HG03354 (cell line): ENCODE measurements at regions not wholly inside any gene's neighbourhood (a gene's known extent, or its start where the extent isn't known, plus 50 kb on each side); places are given as distances from the start of the nearest gene placed in this dataset.

Experiments
- ATAC-seq: cut with Tn5 transposase; IDR thresholded peaks from one replicate; pipeline ENCODE4 v1.9.1; 2021; ENCODE audit warnings: mild to moderate bottlenecking; ENCODE audit not compliant: unreplicated experiment, poor library complexity, severe bottlenecking

DNA sequence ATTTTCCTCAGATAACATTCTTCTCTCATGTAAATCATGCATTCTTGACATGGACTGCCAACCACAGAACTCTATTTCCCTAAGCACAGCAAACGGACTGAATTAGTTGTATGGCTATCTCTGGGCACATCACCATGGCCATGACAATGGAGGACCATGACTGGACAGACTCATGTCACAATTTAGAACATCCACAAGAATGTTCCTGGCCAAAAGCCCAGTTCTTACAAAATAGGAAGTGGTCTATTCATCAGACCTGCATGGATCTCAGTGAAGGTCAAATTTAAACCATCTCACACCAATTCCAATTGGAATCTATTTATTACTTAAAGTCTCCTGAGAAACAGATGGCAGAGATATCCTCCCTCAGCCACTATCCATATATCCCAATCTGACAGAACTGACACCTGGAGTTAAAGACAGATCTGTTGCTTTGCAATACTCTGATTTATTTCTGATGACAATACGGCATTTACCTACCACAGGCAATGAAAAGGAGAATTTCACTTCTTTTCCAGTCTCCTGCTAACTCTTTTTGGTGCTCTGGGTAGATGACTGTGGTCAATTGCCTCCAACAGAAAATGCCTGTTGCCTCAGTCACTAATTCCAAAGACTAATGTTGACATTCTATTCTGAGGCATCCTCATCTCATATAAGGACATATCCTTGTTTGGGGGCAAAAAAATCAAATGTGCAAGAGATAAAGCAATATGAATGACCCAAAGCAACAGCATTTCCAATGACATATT lies 254.8 kb downstream of the HTR7 start:
- no peak for ATAC-seq

DNA sequence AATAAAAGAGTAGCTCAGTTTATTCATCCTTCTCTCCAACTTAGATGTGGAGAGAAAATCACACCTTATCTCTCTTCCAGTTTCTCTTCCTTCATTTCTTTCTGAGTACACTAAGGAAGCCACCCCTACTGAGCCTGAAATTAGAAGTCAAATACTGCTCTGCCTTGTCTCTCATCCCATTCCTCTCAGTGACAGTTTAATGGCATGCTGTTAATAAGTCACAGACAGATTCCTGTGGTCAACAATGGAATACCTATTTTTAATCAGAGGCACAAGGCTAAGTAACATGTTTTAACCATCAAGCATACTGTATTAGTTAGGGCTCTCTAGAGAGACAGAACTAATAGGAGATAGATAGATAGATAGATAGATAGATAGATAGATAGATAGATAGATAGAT lies 253.2 kb downstream of the HTR7 start:
- ATAC-seq = no peak

DNA sequence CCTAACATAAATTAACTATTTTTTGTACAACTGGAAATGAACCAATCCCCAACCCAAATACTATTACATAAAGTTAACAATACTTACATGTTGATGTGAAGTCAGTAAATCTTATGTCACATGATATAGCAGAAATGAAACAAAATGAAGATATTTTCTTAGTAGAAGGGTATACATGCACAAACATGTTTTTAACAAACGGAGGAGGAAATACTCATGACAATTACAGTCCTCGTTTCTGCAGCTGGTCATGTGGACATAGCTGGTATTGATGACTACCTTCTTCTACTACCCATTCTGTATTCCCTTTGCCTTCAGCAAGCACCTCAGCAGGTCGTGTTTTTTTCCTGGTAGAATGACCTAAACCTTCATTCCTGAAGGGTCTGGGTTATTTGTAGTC lies 252.3 kb downstream of the HTR7 start:
- ATAC-seq = no peak

DNA sequence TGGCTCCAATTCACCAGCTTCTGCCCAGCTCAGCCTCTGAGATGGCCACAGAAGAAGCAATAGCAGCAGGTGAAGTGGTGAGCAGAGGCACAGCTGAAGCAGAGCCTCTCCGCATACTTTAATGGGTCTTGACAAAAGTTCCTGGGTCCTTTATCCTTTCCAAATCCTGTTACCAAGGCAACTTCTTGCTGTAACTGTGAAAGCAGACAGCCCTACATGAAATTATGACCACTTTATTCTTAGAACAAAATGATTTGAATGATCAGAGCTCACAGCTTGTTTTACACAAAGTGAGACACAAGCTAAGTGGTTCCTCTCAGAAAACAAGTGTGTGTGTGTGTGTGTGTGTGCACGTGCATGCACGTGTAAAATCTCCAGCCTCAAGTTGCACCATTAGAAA lies 245.6 kb downstream of the HTR7 start:
- no peak for ATAC-seq

DNA sequence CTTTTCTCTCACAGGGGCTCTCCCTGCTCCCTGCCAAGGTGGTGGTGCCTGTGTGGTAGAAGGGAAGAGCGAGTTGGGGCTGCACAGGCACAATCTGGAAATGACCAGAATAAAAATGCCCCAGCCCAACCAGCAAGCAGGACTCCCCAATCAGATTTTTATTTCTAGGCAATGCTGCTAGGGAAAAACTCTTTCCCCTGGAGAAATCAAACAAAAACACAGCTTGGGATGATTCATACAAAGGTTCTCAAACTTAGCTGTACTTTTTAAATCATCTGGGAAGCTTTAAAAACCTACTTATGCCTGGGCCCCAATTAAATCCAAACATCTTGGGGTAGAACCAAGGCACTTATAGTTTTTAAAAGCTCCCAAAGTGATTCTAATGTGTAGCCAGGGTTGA lies 243.2 kb downstream of the HTR7 start:
- ATAC-seq = no peak

DNA sequence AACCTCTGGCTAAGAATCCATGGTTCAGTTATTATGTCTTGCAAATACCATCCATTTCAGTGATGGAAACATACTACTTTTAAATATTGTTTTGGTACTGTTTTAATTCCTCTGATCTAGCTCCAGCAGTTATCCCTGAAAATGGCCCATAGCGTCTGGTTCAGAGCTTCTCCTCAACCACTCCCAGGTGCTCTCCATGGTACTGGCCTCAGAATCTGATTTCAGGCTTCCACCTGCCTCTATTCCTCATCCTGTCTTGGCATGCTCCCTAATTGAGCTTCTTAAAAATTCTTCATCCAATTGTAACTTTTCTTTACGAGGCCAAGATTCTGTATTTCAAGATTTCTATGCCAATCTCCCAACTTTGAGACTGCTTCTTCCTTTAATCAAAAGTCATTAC lies 236.3 kb downstream of the HTR7 start:
- no peak for ATAC-seq

DNA sequence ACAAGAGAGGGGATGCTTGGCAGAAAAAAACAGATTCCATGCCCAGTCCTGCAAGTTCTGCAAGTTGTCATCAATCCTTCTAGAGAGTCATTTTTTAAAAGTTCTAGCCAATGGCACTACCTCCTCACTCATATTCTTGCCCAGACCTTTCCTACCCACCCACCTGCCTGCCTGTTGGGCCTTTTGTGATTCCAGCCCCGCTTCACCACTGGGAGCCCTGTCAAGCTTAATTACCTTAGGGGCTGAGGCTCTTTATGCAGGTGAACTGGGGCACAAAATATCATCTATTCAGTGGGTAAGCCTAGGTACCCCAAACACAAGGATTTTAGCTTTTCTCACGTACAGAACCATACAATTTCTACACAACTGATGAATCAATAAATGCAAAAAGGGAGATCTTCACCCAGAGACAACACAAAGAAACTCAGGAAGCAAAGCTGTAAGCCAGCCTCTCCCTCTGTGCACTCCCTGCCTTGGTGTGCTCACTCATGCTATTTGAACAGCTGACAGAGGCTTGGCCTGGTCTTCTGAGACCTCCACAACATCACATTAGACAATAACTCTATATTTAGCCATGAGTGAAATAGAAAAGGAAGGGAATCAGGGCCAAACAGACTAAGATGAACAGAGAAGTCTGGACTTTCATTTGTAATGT lies 222.6 kb downstream of the HTR7 start:
- no peak for ATAC-seq

DNA sequence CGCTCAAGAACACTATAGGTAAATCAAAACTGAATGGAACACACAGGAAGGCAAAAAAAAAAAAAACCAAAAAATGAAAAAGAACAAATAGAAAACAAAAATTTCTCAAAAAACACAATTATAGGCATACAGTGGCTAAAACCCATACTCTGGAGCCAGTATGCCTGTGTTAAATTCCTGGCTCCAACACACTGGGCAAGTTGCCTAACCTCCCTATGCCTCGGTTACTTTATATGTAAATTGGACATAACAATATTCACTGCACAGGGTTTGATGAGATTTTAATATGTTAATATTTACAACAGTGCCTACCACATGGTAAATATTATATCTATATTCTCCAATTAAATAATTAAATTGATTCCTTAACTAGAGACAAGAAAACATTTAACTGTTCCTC lies 217.1 kb downstream of the HTR7 start:
- ATAC-seq = no peak

DNA sequence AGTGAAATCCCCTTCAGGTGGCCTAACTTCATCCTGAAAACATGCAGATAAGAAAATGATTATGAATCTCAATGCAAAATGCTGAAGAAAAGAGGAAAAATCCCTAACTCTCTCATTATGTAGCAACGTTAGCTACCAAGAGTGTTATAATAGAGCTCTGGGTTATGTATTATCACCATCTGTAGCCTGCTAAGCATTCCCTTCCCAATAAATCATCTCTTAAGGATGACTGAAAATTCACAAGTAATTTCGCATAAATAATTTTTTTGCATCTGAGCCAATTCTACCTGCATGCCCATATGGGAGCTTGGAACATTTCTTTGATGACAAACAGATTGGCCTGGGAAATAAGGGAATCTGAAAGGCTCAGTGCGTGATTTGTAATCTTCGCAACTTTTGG lies 216.1 kb downstream of the HTR7 start:
- ATAC-seq = no peak

DNA sequence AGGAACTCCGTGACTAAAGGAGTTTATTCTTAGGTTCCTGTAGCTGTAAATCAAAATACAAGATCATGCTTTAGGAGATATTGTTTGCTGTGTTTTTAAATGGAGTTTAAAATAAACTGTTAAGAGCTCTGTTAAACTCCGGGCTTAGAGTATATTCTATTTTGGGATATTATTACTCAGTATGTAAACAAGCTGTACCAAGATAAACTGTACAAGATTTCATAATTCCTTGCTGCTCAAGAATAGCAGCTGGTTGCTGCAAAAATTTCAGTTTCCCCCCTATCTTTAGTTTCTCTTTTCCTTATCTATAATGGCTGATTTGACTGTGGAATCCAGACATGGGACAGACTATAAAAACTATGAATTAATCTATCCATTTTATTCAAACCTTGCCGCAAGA lies 215.7 kb downstream of the HTR7 start:
- no peak for ATAC-seq

DNA sequence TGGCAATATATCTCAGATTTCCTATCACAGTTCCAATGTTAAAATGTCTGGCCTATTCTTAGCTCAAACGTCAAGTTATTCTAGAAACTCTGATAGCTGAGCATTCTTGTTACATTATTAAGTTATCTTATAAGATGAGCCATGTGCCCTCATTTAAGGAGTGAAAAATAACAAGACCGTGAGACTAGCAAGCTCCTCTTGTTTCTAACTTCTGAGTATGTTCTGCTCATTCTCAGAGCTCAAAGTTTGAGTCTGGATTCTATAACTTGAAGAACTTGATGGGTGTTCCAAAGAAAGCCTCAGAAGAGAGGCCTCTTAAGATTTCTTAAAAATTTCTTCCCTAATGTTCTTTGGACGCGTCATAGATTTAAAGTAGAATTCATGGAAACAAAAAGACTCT lies 215.2 kb downstream of the HTR7 start:
- ATAC-seq = no peak

DNA sequence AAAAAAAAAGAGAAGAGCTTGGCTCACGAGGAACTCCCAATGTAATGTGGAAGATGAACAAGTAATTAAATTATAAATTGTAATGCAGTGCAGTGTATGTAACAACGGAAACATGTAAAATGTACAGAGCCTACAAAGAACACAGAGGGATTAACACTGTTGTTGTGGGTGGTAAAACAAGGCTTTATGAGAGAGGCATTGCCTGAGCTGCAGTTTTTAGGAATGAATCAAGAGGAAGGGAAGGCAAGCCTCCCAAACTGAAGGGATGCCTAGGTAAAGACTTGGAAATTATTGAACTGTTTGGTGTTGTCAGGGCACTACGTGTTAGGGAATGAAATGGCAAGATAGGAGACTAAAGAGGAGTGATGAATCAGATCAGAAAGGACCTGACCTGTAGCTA lies 213.7 kb downstream of the HTR7 start:
- ATAC-seq = no peak

DNA sequence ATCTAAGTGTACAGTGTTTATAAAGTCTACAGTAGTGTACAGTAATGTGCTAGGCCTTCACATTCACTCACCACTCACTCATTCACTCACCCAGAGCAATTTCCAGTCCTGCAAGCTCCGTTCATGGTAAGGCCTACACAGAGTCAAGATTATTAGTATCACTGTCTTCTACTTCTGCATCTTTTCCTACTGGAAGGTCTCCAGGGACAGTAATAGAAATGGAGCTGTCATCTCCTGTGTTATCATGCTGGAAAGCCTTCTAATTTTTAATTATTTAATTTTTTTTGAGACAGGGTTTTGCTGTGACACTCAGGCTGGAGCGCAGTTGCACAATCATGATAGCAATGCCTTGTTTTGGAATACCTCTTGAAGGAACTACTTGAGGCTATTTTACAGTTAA lies 207.0 kb downstream of the HTR7 start:
- no peak for ATAC-seq

DNA sequence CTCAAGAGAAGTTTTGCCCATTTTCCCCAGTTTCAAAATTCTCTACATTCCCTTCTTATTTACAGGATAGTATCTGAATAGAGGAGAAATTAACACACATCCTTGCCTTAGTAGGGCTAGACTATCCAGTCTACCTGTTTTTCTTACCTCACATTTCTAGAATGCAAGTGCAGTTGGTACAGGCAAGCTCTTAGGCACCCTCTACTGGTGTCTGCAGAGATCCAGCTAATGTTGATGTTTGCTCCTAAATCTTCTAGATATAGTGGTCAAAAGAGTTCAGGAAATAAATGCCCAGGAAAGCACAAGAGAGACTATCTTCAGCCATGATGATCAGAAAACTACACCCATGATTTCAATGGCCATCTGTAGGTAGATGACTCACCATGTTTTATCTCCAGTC lies 205.3 kb downstream of the HTR7 start:
- ATAC-seq = no peak

DNA sequence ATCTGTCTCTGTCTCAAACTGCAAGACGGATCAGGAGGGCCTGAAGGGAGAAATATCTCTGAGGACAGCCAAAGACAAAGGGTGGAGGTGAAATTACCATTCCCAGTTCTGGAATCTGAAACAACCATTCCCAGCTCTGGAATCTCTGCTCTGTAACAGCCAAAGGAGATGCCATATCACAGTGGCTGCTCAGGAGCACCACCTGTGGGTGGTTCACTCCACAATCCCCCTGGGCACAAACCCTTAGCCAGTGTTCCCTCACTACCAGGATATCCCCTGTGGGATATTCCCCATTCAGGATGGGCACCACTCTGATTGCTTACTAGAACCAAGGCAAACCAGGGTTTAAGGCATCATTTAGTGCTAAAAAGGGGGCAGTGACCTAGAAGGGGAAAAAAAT lies 199.0 kb downstream of the HTR7 start:
- no peak for ATAC-seq

DNA sequence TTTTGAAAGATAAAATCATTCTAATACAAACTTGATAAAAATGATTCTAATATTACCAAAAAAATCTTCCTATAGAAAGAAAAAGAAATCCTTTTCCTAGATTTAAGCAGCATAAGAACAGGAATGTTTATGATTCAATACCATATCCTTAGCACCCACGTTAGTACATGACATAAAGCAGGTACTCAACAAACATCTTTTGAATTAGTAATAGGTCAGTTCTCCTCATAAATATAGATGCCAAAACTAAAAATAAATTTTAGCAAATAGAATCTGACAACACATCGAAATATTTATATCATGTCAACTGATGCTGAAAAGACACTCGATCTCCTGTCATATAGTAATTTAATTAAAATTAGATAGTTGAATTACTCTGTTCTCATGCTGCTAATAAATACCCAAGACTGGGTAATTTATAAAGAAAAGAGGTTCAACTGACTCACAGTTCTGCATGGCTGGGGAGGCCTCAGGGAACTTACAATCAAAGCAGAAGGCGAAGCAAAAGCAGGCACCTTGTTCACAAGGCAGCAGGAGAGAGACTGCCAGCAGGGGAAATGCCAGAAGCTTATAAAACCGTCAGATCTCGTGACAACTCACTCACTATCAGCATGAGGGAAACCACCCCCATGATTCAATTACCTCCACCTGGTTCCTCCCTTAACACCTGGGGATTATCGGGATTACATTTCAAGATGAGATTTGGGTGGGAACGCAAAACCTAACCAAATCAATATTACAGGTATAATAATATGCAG lies 191.8 kb downstream of the HTR7 start:
- ATAC-seq = no peak

DNA sequence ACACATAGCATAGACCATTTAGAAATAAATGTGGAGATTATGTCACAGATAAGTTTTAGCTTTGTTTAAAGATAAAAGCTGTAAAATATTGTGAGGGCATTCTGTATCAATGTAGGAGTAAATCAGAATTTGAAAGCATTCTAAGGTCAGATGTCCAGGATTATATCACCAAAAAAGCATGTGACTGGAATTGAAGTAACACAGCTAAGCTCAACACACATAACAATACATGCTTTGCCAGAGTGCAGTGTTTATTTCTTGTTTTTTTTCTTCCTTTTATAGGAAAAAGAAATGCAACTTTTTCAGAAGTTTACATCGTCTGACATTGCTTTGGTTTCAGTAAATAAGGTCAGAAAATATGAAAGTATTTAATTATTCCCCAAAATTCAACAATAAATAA lies 183.4 kb downstream of the HTR7 start:
- no peak for ATAC-seq

DNA sequence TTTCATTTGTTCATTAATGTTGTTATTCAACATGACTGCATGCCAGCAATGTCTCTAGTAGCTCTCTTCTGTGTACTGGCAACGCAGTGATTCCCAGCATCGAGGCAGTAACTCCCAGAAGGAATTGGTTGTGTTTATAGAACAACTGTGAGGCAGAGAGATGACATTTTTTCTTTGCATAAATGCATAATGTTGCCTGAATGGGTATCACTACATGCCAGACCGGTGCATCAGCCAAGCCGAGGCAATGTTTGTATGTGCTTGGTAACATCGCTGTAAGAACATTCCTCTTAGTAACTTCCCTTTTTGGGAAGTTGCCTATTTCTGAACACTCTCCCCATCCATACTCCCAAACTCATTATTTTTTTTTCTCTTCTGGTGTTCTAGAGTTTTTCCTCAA lies 182.9 kb downstream of the HTR7 start:
- ATAC-seq = no peak

DNA sequence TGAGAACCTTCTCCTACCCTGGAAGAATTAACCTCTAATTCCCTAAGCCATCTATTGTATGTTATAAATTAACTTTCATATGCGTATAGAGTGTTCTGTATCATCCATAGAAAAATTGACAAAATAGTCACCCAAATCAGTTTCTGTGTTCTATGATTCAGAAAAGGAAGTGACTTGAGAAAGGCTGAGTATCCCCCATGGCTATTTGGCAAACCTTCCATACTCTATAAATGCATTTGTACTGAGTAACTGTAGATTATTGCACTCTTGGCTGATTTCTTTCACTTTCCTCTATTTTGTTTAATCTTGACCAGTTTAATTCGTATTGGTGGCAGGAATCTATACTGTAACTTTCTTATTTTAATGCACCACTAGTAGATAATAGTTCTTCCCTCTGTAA lies 182.2 kb downstream of the HTR7 start:
- ATAC-seq = no peak
